ENCODE measurements at regions not wholly inside any gene's neighbourhood (a gene's known extent, or its start where the extent isn't known, plus 50 kb on each side); places are given as distances from the start of the nearest gene placed in this dataset.
A peak's percentile ranks its signal among the peaks of the same experiment; 100 is the strongest.

GRCh38 chr2:71811726-71812125 lies 335.9 kb downstream of the CYP26B1 start:
- no peaks in the 10 kb centered on the region for H3K36me3 ChIP-seq (ENCODE audit: insufficient read depth)
- no peak overlapping the region for H3K27ac ChIP-seq (ENCODE audit: low read depth)
- no peak overlapping the region for H3K4me3 ChIP-seq (ENCODE audit: low read depth, low read length)
- H3K4me1 ChIP-seq (ENCODE audit: insufficient read depth), result no peaks in the 10 kb centered on the region
- WGBS, result 94% methylated on average over 4 of the region's 4 CpGs
- DNase-seq (ENCODE audit: extremely low spot score), result no peak

GRCh38 chr2:71811157-71811556 lies 336.5 kb downstream of the CYP26B1 start:
- Histone ChIP-seq H3K27ac (ENCODE audit: low read depth) (no peak overlapping the region), H3K4me1 (ENCODE audit: insufficient read depth) (no peaks in the 10 kb centered on the region), H3K36me3 (ENCODE audit: insufficient read depth) (no peaks in the 10 kb centered on the region), H3K4me3 (ENCODE audit: low read depth, low read length) (no peak overlapping the region)
- DNase-seq (ENCODE audit: extremely low spot score), result no peak

- Histone ChIP-seq H3K4me3 (ENCODE audit: low read depth, low read length) (no peak overlapping the region), H3K4me1 (ENCODE audit: insufficient read depth) (no peaks in the 10 kb centered on the region), H3K27ac (ENCODE audit: low read depth) (no peak overlapping the region), H3K36me3 (ENCODE audit: insufficient read depth) (no peaks in the 10 kb centered on the region)
- peak; percentile 36 for DNase-seq (ENCODE audit: extremely low spot score)
- WGBS, result 42% methylated on average over 8 of the region's 8 CpGs
These were observed 339.8 kb downstream of the CYP26B1 start for GRCh38 chr2:71807581-71808451.

- WGBS, result 88% methylated on average over 3 of the region's 3 CpGs
- Histone ChIP-seq H3K36me3 (ENCODE audit: insufficient read depth) (no peaks in the 10 kb centered on the region), H3K27ac (ENCODE audit: low read depth) (no peak overlapping the region), H3K4me1 (ENCODE audit: insufficient read depth) (no peaks in the 10 kb centered on the region), H3K4me3 (ENCODE audit: low read depth, low read length) (no peak overlapping the region)
- DNase-seq (ENCODE audit: extremely low spot score), result no peak
These were observed 341.2 kb downstream of the CYP26B1 start for GRCh38 chr2:71806432-71806831.

GRCh38 chr2:71804281-71804751 lies 343.3 kb downstream of the CYP26B1 start:
- Histone ChIP-seq H3K4me3 (ENCODE audit: low read depth, low read length) (no peak overlapping the region), H3K27ac (ENCODE audit: low read depth) (no peak overlapping the region), H3K4me1 (ENCODE audit: insufficient read depth) (no peaks in the 10 kb centered on the region), H3K36me3 (ENCODE audit: insufficient read depth) (no peaks in the 10 kb centered on the region)
- DNase-seq (ENCODE audit: extremely low spot score), result no peak
- WGBS, result 38% methylated on average over 3 of the region's 3 CpGs

GRCh38 chr2:71803398-71803797 lies 344.3 kb downstream of the CYP26B1 start:
- no peaks in the 10 kb centered on the region for H3K36me3 ChIP-seq (ENCODE audit: insufficient read depth)
- DNase-seq (ENCODE audit: extremely low spot score), result no peak
- H3K4me1 ChIP-seq (ENCODE audit: insufficient read depth), result no peaks in the 10 kb centered on the region
- no peak overlapping the region for H3K27ac ChIP-seq (ENCODE audit: low read depth)
- 72% methylated on average over 2 of the region's 2 CpGs for WGBS
- no peak overlapping the region for H3K4me3 ChIP-seq (ENCODE audit: low read depth, low read length)

GRCh38 chr2:71802556-71802955 lies 345.1 kb downstream of the CYP26B1 start:
- WGBS, result 96% methylated on average over 3 of the region's 3 CpGs
- H3K36me3 ChIP-seq (ENCODE audit: insufficient read depth), result no peaks in the 10 kb centered on the region
- H3K27ac ChIP-seq (ENCODE audit: low read depth), result no peak overlapping the region
- DNase-seq (ENCODE audit: extremely low spot score), result no peak
- H3K4me1 ChIP-seq (ENCODE audit: insufficient read depth), result no peaks in the 10 kb centered on the region
- H3K4me3 ChIP-seq (ENCODE audit: low read depth, low read length), result no peak overlapping the region

- 78% methylated on average over 8 of the region's 8 CpGs for WGBS
- Histone ChIP-seq H3K36me3 (ENCODE audit: insufficient read depth) (no peaks in the 10 kb centered on the region), H3K27ac (ENCODE audit: low read depth) (no peak overlapping the region), H3K4me1 (ENCODE audit: insufficient read depth) (no peaks in the 10 kb centered on the region), H3K4me3 (ENCODE audit: low read depth, low read length) (no peak overlapping the region)
- no peak for DNase-seq (ENCODE audit: extremely low spot score)
These were observed 345.7 kb downstream of the CYP26B1 start for GRCh38 chr2:71801969-71802368.

GRCh38 chr2:71801556-71801955 lies 346.1 kb downstream of the CYP26B1 start:
- WGBS, result 76% methylated on average over 3 of the region's 3 CpGs
- Histone ChIP-seq H3K4me3 (ENCODE audit: low read depth, low read length) (no peak overlapping the region), H3K36me3 (ENCODE audit: insufficient read depth) (no peaks in the 10 kb centered on the region), H3K27ac (ENCODE audit: low read depth) (no peak overlapping the region), H3K4me1 (ENCODE audit: insufficient read depth) (no peaks in the 10 kb centered on the region)
- DNase-seq (ENCODE audit: extremely low spot score), result no peak

GRCh38 chr2:71800851-71801250 lies 346.8 kb downstream of the CYP26B1 start:
- Histone ChIP-seq H3K27ac (ENCODE audit: low read depth) (no peak overlapping the region), H3K4me1 (ENCODE audit: insufficient read depth) (no peaks in the 10 kb centered on the region), H3K4me3 (ENCODE audit: low read depth, low read length) (no peak overlapping the region), H3K36me3 (ENCODE audit: insufficient read depth) (no peaks in the 10 kb centered on the region)
- 77% methylated on average over 1 of the region's 1 CpG for WGBS
- DNase-seq (ENCODE audit: extremely low spot score), result no peak

GRCh38 chr2:71800106-71800809 lies 346.9 kb downstream of the DYSF start:
- no peak for DNase-seq (ENCODE audit: extremely low spot score)
- H3K4me1 ChIP-seq (ENCODE audit: insufficient read depth), result no peaks in the 10 kb centered on the region
- no peaks in the 10 kb centered on the region for H3K36me3 ChIP-seq (ENCODE audit: insufficient read depth)
- H3K4me3 ChIP-seq (ENCODE audit: low read depth, low read length), result no peak overlapping the region
- WGBS, result 64% methylated on average over 13 of the region's 13 CpGs
- no peak overlapping the region for H3K27ac ChIP-seq (ENCODE audit: low read depth)

- Histone ChIP-seq H3K4me3 (ENCODE audit: low read depth, low read length) (no peak overlapping the region), H3K36me3 (ENCODE audit: insufficient read depth) (no peaks in the 10 kb centered on the region), H3K27ac (ENCODE audit: low read depth) (no peak overlapping the region), H3K4me1 (ENCODE audit: insufficient read depth) (no peaks in the 10 kb centered on the region)
- no peak for DNase-seq (ENCODE audit: extremely low spot score)
- 96% methylated on average over 3 of the region's 3 CpGs for WGBS
These were observed 345.7 kb downstream of the DYSF start for GRCh38 chr2:71799013-71799575.

GRCh38 chr2:71798266-71799012 lies 345.1 kb downstream of the DYSF start:
- DNase-seq (ENCODE audit: extremely low spot score), result no peak
- Histone ChIP-seq H3K36me3 (ENCODE audit: insufficient read depth) (no peaks in the 10 kb centered on the region), H3K27ac (ENCODE audit: low read depth) (no peak overlapping the region), H3K4me1 (ENCODE audit: insufficient read depth) (no peaks in the 10 kb centered on the region), H3K4me3 (ENCODE audit: low read depth, low read length) (no peak overlapping the region)
- WGBS, result 93% methylated on average over 8 of the region's 8 CpGs

Data from urinary bladder (tissue), 3 donors.